UCSD-AML1 (cell line): ENCODE measurements at regions not wholly inside any gene's neighbourhood (a gene's known extent, or its start where the extent isn't known, plus 50 kb on each side); places are given as distances from the start of the nearest gene placed in this dataset.
"Not testable (repeated sequence)": the region's sequence is repeated elsewhere in the genome, so short reads cannot be mapped to it uniquely, and the experiment has no call there.

Experiments used
- DNase-seq: peaks from one replicate; lab custom pipeline; 2025; ENCODE audit not compliant: unreplicated experiment; lab: John Stamatoyannopoulos, UW

DNA sequence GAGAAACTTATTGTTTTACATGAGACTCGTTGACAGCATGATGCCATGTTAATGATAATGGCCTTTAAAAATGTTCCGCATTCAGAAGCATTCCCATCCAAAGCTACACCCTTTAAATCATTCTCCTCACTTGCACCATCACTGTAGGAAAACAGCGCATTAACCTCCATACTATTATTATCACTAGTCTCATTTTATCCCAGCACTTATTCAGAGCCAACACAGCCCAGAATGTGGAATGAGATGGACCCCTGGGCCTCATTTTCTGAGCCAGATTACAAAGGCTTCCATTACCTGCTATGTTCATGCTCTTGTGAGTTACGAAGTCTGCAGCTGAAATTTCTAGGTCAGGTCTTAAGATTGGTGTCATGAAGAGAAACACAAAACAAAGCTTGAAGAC lies 159.4 kb downstream of the HS3ST3A1 start:
- no peak for DNase-seq

DNA sequence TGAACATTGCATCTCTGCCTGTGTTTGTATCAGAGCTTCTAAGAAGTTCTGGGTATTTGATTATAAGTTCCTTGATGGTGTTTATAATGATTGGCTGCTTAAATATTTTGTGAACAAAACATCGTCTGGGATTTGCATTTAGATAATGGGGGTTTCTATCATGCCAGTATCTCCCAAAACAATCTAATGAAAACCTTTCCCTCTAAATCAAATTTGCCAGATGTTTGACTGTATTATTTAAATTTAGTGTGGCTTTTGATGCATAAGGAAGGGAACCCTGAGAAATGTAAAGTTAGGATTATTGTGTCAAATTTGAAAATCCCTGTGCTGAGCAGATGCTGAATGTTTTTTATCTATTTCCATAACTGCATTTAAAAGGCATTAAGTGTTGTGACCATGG lies 159.9 kb downstream of the HS3ST3A1 start:
- DNase-seq = no peak

DNA sequence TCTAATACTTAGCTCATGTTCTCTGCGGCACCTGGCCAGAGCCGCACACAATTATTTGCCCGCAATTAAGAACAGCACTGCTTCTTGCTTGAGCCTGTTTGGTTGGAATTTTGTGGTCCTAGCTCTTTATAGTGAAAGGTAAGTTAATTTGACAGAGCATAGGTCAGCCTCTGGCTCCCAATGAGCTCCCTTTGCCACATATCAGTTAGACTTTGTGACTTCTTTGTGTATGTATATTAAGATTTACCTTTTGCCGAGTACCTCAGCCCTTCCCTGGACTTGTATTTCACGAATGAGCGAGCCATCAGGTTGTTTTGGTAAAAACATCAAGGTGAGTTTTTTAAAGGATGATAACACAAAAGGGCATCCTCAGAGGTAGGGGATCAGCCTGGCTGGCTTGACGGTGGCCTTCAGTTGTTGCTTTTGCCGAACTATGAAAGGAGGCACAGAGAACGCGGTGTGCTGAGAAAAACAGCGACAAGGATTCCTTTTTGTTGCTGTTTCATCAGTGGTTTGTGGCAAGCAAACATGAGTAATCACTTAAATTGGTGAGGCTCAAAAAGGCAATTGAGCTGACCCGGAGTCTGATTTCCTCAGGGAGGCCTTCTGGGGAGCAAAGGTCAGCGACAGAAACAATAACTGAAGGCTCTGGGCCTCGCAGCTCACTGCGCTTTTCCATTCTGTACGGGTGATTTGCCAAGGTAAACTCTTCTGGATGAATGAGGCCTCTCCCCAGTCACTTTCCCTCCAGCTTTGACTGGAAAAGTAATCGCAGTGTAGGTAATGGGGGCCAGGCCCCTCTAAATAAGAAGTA lies 163.6 kb downstream of the HS3ST3A1 start:
- DNase-seq = no peak

DNA sequence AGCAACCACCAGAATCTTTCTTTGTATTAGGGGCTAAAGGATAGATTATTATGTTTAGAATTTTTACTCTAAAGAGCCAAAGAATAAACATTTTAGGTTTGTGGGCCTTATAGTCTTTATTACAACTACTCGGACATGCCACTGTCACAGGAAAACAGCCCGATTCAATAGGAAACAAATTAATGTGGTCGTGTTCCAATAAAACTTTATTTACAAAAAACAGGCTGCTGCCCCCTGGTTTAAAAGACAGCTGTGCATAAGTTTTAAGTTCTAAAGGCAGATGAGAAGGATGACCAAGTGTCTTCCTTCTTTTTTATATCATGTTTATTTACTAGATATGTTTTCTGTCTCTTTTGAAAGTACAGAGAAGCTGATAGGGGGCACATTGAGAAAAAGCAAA lies 166.5 kb downstream of the HS3ST3A1 start:
- DNase-seq = no peak

DNA sequence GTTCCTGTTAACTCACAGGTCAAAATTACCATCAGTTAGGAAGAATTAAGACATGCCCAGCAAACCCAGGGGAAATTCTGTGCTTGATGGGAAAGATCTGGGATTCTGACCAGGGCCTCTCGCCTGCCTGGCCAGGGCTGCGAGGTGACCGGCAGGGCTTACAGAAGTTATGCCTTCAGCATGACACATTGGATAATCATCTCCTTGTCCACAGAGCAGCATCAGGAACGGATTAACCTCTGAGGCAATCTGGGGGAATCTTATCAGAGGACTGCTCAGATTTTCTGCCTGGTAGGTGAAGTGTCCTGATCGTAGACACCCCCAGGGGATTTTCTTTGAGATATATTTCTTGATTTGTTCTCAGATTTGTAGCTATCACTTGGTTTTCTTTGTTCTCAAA lies 172.5 kb downstream of the HS3ST3A1 start:
- DNase-seq = no peak

DNA sequence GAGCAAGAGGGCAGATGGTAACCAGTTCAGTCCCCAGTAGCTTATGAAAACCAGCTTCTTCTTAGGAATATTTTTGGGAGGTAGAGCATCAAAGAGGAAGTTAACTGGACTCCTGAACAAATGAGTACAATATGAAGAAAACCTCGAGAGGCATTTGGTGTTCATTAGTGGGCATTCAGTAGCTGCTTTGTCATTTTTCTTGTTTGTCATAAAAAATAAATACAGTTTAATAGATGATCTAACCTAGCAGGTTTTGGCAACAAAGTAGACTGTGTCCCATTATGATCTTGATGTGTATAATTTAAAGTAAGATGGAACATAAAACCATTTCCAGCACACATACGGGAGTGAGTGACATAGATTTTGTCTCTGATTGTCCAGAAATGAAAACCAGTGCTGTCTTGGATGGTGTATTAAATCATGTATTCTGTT lies 173.1 kb downstream of the HS3ST3A1 start:
- DNase-seq = no peak

DNA sequence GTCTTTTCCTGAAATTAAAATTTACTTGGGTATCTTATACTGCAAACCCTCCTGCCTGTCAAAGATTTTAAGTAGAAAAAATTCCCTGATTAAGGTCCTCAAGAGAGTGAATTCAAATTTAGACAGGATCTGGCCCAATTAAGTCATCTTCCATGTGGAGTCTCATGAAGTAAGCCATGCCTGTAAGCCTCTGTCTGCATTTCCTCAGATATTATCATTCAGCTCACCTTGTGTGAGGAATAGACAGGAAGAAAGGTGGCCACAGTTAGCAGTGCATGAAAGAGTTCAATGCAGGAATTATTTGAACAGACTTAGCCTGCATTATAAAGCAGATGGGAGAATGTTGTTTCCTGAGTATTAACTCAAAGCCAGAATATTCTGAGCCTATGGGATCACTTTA lies 174.7 kb downstream of the HS3ST3A1 start:
- no peak for DNase-seq

DNA sequence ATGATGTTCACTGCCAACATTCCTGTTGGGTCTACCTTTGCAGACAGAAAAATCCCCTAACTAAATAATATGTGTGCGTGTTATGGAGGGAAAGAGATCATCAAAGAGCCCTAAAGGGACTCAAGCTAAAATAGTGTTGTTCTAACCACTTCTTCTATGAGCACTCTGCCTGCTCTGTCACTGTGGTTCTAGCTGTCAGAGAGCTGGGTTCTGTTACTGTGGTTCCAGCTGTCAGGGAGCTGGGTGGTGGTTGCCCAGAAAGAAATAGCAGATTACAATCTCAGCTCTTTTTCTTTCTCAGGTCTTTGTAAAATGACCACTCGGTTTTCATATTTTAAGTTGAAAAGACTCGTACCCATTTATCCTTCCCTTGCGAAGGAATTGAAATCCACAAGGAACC lies 176.3 kb downstream of the HS3ST3A1 start:
- no peak for DNase-seq

DNA sequence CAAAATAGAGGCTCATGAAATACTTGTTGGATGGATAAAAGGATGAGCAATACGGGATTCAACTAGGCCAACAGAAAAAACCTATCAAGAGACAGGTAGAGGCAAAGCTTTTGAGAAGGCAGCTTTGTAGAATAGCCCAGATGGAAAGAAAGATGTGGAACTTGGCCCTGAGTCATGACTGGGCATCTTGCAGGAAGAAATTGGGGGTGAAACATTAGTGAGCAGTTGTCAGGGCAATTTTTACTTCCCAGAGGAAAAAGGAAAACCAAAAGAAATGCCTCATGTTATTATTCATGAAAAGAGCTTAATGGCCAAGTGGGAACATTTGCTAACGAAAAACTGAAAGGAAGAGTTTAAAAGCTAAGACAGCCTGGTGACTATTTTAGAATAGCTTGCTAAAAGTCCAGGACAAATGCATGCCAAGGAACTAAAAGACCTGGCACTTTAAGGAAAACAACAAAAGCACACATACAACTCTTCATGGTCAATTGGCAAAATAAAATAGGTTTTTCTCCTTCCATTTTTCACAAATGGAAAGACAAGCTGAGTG lies 180.1 kb downstream of the HS3ST3A1 start:
- DNase-seq = no peak

DNA sequence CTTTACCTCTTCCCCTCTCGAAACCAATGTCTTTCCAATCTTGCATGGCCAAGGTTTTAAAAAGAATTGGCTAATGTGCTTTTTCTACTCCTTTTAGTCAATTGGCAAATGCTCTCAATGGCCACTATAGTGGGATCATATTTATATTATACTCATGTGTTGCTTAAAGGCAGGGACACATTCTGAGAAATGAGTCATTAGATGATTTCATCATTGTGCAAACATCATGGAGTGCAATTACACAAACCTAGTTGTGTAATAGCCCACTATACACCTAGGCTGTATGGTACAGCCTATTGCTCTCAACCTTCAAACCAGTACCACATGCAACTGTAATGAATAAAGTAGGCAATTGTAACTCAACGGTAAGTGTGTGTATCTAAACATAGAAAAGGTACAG lies 180.9 kb downstream of the HS3ST3A1 start:
- no peak for DNase-seq

DNA sequence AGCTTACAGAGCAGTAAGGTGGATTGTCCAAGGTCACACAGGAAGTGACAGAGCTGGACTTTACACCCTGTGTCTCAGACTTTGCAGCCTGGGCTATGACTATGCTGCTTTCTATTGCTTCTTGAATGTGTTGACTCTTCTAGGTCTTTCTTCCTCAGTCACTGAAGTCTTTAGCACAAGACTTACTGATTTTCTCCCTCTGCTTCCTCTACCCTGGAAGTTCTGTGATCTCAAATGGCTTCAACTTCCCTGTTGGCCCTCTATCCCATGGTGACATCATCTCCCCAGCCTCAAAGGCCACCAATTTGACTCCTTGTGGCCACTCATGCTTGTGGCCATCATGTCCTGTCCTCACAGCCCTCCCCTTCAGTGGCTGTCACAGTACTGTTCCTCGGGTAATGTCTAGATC lies 181.3 kb downstream of the HS3ST3A1 start:
- no peak for DNase-seq

DNA sequence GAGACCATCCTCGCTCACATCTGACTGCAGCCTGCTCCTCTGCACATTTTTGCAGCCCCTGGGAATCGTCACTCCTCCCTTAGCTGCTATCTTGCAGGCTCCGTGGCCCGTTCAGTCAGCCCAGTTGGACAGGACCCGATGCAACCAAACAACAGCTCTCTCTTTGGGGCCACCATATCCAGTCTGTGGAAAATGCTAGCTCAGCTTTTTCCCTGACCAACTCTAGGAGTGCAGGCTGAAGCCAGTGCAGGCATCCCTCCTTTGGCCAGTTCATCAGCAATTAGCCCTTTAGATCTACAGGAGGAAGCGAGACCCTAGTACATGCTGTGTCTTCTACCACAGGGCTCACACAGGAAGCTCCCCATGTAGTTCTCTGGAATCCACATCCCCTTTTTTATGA lies 182.1 kb downstream of the HS3ST3A1 start:
- DNase-seq = no peak

DNA sequence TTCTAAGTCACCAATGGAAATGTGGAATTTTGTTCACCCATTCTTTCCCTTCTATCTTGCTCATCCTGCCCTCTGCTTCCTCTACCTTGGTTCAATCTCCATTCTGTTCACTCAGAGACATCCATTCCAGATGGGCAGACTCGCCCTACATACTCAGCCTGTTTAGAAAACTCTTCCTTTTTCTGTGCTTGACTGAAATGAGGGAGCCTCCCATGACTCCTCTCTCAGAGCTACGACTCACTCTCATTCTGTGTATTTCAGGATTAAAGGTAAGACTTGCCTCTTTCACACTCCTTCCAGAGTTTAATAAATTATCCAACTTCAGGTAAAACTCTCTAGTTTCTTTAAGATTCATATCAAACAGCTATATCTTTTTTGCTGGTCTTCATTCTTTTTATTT lies 182.8 kb downstream of the HS3ST3A1 start:
- DNase-seq = no peak

DNA sequence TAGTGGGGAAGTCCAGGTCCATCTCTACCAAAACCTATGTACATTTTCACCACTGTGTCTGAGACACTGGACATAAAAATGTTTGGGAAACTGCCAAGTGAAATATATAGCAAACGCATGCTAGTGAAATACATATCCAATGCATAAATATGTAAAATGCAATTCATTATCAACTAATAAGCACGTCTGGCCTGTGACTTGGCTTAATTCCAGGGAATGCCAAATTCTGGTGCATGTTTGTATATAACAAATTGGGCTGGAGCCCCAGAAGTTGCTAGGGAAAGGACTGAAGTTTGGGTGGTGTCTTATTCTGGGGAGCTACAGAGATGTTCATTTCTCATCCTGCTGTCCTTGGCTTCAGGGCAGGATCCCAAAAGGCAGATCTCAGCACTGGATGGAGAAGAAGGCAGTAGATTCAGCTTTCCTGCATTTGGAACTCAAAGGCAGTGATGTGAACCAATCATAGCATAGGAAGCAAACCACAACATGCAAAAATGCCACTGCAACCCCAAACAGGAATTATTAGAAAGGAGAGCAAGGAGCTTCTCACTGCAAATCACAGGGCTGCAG lies 184.3 kb downstream of the HS3ST3A1 start:
- no peak for DNase-seq

DNA sequence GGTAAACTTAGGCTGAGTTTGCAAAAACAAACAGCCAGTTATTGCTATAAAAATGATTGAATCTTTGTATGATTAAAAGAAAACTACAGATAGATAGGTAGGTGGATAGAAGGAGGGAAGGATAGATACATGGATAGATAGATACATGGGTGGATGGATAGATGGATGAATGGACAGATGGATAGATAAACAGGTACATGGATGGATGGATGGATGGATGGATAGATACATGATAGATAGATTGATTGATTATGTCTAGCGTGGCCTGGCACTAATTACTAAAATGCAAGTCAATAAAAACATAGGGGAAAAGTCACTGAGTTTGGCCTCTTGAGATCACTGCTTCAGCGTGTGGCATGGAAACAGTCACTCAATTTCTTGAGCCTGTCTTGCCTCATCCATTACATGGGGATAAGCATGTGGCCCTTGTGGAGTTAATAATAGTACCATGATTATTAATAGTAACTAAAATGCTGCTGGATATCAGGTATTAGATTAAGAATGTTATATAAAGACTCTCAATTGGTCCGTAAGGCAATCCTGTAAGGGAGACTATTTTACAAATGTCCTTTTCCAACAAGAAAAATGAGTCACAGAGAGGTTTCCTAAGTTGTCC lies 184.9 kb downstream of the HS3ST3A1 start:
- no peak for DNase-seq

DNA sequence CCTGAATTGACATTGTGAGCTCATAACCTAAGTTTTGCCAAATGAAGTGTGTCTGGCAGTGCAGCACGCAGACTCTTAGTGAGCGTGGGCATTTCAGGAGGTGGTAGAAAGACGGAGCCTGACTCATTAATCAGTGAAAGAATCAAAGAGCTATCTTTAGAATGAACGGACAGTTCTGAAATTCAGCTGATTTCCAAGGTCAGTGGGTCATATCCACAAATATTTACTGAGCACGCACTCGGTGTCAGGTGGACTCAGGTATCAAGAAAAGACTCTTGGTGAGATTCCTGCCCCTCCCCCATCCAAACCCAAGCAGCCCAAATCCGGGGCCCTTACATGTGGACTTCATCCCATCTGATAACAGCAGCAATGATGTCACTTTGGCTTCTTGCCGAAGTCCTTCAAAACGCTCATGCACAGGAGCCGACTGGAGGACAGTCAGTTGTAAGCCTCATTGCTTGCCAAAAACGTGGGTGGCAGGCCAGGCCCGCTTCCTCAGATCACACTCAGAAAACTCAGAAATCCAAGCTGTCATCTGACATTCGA lies 185.8 kb downstream of the HS3ST3A1 start:
- DNase-seq = no peak

DNA sequence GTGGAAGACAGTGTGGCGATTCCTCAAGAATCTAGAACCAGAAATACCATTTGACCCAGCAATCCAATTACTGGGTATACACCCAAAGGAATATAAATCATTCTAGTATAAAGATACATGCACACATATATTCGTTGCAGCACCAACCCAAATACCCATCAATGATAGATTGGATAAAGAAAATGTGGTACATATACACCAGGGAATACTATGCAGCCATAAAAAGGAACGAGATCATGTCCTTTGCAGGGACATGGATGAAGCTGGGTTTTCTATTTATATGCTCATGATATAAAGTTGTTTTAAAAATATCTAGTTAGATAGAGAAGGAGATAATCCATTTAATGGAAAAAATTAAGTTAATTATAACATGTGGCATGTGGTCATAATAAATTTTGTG lies 186.5 kb downstream of the HS3ST3A1 start:
- not testable (repeated sequence) for DNase-seq

DNA sequence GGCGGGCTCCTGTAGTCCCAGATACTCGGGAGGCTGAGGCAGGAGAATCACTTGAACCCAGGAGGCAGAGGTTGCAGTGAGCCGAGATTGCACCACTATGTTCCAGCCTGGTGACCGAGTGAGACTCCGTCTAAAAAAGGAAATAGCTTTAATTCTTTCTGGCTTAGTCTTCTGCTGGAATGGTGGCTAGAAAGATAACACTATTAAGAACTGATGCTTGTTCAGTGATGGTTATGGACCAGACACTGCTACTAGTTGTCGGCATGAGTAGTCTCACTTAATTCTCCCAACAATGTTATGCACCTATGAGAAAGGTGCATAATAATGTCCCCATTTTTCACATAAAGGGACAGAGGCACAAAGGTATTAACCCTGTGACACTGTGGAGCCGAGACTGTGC lies 188.7 kb downstream of the HS3ST3A1 start:
- DNase-seq = no peak

DNA sequence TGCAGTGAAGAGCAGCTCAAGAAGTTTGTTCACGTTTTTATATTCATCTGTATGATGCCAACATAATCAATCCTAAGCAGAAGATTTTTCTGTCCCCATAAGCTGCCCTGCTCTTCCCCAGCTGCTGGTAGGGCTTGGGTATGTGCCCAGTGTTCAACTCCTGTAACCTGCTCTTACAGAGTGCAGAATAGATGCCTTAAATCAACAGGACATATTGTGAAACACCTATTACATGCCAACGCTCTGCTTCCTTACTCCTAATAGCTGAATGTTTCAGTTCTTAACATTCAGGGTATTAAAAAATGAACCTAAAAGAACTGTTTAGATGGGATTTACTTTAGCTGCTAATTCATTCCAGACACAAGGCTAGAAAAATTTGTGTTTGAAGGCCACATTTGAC lies 190.9 kb downstream of the HS3ST3A1 start:
- DNase-seq = no peak

DNA sequence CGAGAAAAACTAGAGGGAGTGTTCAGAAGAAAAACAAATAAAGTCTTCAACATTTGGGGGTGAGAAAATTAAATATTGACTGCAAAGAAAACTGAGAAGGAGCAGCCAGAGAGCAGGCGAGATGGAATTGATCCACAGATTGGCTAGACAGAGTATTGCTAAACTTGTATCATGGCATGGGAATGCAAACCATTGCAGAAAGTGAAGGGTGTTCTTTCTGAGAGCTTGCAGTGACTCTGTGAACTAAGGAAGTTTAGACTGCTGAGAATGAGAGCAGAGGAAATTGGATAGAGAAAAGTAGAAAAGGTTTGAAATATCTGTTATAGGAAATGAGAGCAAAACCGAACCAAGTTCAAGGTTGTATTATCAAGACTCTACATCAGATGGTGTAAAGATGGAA lies 191.5 kb downstream of the HS3ST3A1 start:
- DNase-seq = no peak

DNA sequence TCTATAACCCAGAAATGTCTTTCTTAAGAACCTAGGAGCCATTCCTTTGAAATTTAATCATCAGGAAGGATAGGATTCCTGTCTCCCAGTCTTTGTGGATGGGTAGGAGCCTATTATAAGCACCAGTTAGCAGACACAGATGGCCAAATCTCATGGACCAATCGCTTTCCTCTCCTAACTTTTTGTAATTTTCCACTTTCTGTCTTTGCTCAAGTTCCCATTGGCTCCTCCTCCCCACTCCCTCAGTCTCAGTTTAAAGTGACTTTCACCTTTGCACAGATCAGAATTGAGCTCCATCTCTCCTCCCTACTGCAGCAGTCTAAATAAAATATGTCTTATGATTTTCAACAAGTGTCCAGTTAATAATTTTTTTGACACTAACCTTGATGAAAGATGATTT lies 192.3 kb downstream of the HS3ST3A1 start:
- no peak for DNase-seq

DNA sequence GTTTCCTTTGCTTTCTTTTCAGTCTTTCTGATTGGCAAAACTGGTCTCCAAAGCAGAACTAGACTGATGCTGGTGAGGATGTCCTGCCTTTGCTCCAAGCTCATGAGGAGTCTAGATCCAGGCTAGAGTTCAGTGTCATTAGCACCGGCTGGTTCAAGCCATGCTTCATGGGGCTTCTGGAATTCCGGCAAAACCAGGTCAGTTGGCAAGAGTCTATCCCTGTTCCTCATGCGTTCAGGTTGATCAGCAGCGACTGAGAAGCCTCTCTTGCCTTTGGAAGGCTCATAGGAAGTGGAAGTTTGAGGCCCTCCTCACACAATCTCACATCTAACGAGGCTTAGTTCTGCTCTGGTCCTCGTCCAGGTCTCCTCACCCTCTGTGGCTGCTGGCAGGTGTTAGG lies 194.3 kb downstream of the HS3ST3A1 start:
- no peak for DNase-seq
